NCI-H2227 treated with DMSO at 0.1 percent for 48 hours (cell line): ENCODE measurements at regions not wholly inside any gene's neighbourhood (a gene's known extent, or its start where the extent isn't known, plus 50 kb on each side); places are given as distances from the start of the nearest gene placed in this dataset.

Experiments used
- DNase-seq: peaks from one replicate; lab custom pipeline; 2025; lab: John Stamatoyannopoulos, UW

- no peak for DNase-seq
Measured at GRCh38 chr2:37471994-37472393, 127.6 kb downstream of the QPCT start.

DNA sequence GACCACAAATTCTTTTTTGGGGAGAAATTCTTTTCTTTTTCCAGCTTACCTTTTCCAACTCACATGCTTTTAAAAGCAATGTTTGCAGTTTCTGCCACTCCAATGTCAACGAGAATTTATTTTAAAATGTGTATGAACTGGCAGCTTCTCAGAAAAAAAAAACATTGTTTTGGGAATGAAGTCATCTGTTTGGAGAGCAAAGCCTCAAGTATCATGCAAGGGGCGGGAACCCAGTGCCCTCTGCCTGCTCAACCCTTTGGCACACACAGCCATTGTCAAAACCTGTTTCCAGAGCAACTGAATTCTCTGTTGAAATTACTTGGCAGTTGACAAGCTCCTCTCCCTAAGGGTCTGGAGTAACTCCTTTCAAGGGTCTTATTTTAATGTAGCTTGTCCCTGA is 128.5 kb downstream of the QPCT start:
- no peak for DNase-seq

GRCh38 chr2:37476411-37476810 is 132.0 kb downstream of the QPCT start:
- no peak for DNase-seq

GRCh38 chr2:37477921-37478320 is 133.5 kb downstream of the QPCT start:
- no peak for DNase-seq

- no peak for DNase-seq
Measured at GRCh38 chr2:37481244-37481643, 136.8 kb downstream of the QPCT start.

DNA sequence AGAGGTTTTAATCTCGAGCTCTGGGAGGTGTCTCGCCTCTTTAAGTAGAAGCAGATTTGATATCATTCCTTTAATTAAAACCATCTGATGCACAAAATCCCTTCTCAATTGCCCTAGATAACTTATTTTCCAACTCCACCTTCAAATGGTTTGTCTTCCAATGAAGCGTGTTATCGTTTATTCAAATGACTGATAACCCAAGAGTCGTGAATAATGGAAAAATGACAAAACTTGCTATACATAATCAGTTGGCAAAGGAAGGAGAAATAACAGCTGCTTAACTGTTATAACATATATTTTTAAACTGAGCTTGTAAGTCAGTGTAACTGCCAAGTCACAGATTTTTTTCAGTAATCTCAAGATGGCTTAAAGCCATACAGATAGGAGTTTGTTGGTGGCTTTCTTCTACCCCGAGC is 144.6 kb downstream of the QPCT start:
- no peak for DNase-seq

DNA sequence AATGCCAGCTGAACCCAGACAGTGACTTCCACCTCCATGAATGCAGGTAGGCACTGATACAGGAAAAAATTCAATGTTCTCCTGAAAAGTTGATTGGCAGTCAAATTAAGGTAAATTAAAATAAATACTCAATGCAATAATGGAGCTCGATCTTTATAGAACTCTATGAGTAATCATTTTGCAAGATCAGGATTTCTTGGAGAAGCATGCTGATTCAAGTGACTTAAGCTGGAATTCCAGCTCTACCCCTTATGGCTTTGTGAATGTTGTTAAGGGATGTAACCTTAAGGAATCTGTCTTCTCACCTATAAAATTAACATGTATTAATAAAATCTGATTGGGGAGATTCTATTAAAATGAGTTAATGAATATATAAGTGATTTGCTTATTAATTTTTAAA is 145.1 kb downstream of the QPCT start:
- DNase-seq: no peak

GRCh38 chr2:37493425-37493824 is 149.0 kb downstream of the QPCT start:
- DNase-seq: no peak

- no peak for DNase-seq
Measured at GRCh38 chr2:37499113-37499512, 154.7 kb downstream of the QPCT start.

DNA sequence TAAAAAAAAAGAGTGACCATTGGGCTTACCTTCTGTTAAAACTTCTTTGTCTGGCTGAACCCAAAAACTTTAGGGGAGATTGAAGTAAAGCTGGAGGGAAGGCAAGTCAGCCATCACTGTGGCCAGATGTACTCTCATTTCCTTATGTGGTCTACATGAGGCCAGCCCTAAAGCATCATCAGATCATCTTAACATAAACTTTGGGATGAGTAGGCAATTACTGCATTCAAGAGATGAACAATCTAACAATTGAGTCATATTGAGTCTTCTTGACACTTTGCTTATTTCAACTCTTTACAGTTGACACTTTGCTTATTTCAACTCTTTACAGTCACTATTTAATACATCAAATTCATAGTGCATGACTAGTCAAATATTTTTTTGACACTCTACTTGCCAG is 155.6 kb downstream of the QPCT start:
- DNase-seq: no peak

DNA sequence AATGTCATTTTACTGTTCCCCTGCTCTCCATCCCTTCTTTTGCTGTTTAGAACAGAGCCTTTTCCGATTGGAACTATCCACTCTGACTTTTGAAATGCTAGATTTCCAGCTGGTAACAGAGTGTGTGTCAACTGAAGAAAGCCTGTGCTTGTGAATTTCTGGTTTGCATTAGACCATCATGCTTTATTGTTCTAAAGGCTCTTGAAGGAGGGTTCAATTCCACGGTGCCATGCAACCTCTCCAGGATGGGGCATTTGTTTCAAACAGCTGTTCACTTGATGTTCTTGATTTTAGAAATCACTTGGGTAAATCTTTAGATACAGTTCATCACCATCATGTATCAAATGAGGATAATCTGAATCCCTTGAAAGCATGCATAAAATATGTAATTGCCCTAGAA is 156.7 kb downstream of the QPCT start:
- DNase-seq: no peak

GRCh38 chr2:37506407-37507050 is 162.1 kb downstream of the QPCT start:
- DNase-seq: no peak

GRCh38 chr2:37507051-37507410 is 162.6 kb downstream of the QPCT start:
- DNase-seq: no peak

- DNase-seq: no peak
Measured at GRCh38 chr2:37507703-37508102, 163.3 kb downstream of the QPCT start.

GRCh38 chr2:37512971-37513370 is 158.5 kb downstream of the CDC42EP3 start:
- DNase-seq: no peak

DNA sequence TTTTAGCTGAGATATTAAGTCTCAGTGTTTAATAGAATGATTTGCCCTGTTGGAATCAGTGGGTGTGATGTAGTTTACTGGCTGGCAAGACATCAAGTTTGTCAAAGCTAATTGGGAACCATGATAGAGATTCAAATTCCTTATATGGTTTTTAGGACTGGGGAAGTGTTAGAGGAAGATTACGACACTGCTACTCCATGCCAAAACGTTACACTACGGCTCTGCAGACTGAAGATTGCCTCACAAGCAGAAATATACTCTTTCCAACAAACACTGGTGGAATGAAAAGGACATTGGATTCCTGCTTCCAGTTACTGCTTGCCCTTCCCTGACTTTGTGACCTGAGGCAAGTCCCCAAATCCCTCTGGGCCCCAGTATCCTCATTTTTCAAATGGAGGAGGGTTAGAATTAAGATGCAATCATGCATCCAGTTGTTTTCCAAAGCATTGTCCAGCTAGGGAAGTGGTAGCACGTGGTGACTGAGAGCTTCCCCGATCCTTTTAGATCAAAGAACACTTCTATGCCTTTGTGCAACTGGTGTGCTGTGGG is 147.6 kb downstream of the CDC42EP3 start:
- DNase-seq: no peak

DNA sequence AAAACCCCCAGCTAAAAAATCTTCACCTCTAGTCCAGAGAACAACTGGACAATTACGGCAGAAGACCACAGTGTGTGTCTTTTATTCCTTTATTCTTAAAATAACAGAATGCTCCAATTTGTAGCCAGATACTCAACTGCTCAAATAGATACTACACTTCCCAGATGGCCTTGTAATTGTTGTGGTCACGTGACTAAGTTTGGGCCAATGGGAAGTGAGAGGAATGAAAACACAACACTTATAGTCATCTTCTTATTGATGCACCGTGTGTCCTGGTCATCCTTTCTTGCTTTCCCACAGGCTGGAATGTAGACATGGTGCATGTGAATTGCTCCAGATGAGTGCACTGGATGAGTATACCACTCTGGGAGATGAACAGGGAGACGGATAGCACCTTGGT is 145.1 kb downstream of the CDC42EP3 start:
- DNase-seq: no peak

- no peak for DNase-seq
Measured at GRCh38 chr2:37526856-37527255, 144.6 kb downstream of the CDC42EP3 start.

GRCh38 chr2:37527361-37527760 is 144.1 kb downstream of the CDC42EP3 start:
- DNase-seq: no peak

DNA sequence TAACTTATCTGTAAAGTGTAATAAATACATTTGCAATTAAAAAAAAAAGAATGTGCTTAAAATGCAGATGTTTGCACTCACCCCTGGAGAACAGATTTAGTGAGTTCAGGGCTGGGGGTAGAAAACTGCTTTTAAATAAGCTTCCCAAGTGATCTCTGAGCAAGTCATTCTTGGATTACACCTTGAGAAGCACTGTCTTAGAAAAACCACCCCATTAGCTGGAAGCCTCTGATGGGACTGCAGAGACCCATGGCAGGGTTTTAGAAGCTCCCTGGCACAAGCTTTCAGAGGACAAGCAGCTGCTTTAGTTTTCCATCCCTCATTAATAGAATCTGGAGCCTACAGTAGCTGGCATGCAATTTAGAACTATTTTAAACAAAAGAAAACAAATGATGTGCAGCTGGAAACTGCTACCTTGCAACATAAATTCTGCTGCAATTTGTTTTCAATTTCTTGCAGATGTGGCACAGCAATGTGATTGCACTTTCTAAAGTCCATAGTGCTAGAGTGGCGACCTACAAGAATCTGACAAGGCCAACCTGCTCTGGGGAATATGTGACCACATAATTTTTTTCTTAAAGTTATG is 141.5 kb downstream of the CDC42EP3 start:
- DNase-seq: no peak

DNA sequence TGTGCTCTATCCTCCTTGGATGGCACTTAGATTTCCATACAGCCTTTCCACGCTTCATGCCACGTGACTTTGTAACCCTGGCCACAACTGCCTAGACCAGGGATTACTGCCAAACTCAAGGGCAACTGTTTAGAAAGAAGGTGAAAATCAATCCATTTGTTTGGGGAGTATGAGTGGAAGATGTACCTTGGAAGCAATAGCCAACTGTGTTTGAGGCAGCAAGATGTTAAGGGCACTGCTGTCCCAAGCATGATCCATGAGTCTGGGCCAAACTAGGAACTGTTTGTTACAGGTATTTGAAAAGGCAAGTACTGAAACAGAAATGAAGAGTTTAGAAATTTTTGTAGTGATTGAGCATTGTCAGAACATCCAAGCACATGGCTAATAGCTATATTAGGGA is 138.9 kb downstream of the CDC42EP3 start:
- no peak for DNase-seq

GRCh38 chr2:37537316-37537715 is 134.1 kb downstream of the CDC42EP3 start:
- DNase-seq: no peak

- no peak for DNase-seq
Measured at GRCh38 chr2:37541516-37541915, 129.9 kb downstream of the CDC42EP3 start.

GRCh38 chr2:37543999-37544557 is 127.4 kb downstream of the CDC42EP3 start:
- DNase-seq: no peak
